ENCODE measurements at regions not wholly inside any gene's neighbourhood (a gene's known extent, or its start where the extent isn't known, plus 50 kb on each side); places are given as distances from the start of the nearest gene placed in this dataset.
"Not testable (repeated sequence)": the region's sequence is repeated elsewhere in the genome, so short reads cannot be mapped to it uniquely, and the experiment has no call there.

- FAIRE-seq, result no peak
These were observed 129.7 kb upstream of the FBN2 start for GRCh38 chr5:128667751-128668150.

- FAIRE-seq, result no peak
These were observed 130.9 kb upstream of the FBN2 start for GRCh38 chr5:128668921-128669320.

DNA sequence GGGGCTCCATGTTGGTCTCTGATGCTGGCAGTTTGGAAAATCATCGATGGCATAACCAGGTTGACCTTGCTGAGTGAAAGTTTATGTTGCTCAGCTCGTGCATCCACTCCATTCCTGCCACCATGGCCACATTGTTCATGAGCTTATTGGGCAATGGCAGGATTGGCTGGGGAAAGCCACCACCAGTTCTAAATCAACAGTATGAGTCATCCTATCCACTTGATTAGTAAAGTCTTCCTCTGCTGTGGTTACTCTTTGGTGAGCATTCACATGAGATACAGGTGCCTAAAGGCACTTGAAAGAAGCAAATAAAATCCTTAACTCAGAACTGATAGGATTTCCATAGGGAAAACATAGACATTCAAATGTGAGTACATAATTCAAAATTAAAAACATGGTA, 131.8 kb upstream of the FBN2 start:
- FAIRE-seq, result no peak

GRCh38 chr5:128671943-128672342, 133.9 kb upstream of the FBN2 start:
- FAIRE-seq, result no peak

DNA sequence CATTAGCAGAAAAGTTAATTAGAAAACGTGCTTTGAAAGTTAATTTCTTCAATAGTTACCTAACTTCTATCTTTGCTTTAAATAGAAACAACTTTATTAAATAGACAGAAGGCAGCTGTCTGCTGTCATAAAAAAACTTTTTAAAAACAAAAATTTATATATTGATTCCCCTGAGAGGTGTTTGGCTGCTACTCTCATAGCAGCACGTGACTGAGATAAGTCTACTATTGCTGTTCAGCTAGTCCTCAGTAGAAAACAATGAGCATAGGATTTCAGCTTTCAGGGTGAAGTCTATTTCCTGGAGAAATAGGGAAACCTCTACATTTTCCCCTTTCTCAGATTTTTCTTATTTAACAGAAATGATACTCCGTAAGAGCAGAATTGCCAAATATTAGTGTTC, 135.0 kb upstream of the FBN2 start:
- FAIRE-seq, result no peak

GRCh38 chr5:128673411-128673957, 135.4 kb upstream of the FBN2 start:
- no peak for FAIRE-seq

DNA sequence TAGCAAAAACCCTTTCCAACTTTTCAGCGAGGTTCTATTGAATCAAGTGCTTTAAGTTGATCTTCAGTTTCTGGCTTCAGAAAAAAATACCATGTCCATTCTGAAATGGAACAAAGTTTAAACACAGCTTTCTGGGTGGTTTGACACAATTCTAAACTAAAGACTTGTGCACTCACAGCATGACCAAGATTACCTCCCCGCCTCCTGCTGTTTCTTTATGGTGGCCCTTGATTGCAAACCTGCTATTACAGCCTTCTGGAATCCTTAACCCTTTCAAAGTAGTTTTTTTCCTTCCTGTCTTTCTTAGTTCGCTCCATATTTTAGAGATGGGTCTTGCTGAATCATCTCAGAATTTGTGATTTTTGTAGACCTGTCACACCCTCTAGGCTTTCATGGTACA, 135.9 kb upstream of the FBN2 start:
- no peak for FAIRE-seq

DNA sequence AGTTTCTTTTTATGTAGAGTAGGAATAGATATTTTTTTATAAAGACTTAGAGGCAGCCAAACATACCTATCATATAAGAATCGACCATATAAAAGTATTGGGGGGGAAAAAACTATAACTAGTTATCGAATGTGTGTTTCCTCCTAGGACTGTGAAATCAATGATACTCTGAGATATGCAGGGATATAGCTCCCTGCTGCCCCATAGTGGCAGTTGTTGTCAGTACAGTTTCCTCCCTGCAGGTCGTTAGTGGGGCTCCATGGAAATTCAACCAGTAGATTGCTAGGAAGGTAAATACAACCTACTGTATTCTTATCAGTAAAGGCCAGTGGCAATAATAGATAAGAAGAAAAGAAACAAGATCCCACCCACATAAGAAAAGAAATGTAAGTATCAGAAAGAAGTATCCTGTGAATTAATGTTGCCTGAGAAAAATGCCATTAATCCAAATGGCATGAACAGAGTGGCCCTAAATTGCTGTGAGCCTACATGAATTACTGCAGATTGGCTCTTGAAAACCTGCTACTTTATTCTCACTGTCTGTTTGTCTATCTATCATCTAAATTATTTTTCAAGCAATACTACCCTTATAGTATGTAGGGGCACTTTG, 136.9 kb upstream of the FBN2 start:
- FAIRE-seq, result no peak

DNA sequence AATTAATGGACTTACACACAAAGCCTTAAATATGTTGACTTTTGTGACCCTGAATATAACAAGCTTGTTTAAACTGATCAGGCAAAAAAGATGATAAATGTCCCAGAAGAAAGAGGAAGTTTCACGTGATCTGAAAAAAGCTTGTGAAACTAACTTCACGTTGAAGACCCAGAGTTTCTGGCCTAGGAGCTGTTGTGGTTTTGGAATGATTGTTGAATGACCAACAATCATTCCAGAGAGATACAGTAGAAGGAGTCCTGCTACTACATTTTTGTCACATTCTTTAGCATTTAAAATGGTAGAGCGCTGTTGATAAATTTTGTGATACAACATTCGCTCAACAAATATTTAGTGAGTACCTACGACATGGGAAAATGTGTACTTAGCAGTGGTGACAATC, 143.1 kb upstream of the FBN2 start:
- FAIRE-seq, result no peak

DNA sequence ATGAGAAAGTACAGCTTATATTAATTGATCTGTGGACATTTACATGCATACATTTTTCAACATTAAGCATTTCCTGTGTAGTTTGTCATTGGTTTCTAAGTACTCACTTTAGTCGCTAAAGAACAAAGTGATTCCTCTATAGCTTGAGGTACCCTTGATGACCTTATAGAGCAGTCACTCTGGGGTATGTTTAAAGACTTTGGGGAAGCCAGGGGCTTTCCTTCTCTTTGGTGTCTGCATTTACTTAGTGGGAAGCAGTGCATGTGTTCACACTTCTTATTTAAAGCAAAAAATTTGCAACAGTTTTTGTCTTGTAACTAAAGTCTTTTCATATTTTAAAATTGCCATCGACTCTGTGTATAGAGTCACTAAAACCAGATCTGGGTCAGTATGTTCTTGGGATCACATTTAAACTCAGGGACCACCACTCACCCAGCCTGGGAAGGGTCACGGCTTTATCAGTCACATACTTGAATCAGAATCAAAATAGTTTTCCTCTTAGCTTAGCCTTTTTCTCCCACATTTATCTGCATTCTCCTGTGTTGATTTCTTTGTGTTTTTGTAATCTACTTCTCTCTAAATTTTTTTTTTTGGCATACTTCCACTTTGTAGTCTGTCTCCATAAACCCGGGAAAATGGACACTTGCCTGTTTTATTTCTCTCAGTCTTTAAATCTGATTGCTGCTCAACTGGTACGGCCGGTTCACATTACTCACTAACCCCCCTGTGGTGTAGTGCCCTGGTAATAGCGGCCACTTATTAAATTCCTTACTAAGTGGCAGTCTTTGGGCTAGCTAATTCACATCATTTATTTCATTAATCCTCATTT, 143.9 kb upstream of the FBN2 start:
- FAIRE-seq, result no peak

- no peak for FAIRE-seq
These were observed 144.6 kb upstream of the FBN2 start for GRCh38 chr5:128682669-128683068.

- FAIRE-seq, result no peak
These were observed 146.9 kb upstream of the FBN2 start for GRCh38 chr5:128684961-128685360.

DNA sequence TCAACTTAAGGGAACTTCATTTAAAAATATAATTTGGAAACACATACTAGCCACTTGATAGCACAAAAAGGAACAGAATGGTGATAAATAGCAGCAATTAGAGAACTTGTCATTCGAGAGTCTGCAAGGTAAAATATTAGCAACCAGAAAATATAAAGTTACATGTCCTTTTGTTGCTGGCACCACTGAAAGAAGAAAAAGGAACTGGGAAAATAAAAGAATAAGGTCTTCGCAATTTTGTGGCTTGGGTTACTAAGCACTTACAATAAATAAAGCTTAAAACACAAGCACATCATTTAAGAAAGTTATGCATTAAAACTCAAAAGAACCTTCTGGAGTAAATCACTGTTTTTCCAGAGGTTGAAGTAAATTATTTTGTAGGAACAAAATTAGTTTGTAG, 149.9 kb upstream of the FBN2 start:
- no peak for FAIRE-seq

DNA sequence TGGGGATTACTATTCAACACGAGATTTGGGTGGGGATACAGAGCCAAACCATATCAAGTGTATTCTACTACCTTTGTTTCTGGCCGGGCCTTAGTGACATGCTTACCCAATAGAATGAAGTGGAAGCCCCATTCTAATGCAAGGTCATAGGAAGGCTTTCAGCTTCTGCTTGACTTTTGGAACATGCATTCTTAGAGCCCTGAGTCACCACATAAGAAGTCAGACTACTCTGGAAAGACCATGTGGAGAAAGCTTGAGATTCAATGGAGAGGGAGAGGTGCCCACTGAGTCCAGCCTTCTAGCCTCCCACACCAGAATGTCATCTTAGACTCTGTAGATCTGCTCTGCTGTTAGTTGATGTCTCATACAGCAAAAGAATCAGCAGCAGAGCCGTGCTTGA, 155.7 kb upstream of the FBN2 start:
- FAIRE-seq, result no peak

GRCh38 chr5:128695791-128696530, 157.9 kb upstream of the FBN2 start:
- no peak for FAIRE-seq

DNA sequence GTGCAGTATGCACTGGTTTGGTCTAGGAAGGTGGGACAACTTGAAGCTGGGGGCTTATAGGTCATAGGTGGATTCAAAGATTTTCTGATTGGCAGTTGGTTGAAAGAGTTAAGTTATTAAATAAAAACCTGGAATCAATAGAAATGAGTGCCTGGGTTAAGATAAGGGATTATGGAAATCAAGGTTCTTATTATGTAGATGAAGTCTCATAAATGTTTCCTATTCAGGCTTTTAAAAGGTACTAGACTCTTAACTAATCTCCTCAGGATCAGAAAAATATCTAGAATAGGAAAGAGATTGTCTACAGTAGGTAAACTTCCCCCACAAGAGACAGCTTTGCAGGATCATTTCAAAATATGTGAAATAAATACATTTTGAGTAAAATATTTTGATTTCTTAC, 163.3 kb upstream of the FBN2 start:
- no peak for FAIRE-seq

DNA sequence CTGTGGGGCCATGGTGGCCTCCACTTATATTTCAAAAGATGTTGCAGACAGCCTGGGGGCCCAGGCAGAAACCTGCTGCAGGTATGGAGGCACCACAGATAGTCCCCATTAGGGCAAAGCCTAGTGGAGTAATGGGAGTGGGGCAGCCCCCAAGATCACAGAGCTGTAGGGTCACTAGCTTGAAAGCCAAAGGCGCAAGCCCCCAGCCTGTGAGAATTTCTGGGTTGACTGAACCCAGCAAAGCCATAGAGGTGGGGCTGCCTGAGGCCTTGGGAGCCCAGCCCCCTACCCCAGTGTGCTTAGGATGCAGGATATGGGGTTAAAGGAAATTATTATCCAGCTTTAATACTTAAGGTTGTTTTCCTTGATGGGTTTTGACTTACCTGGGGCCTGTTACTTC, 165.3 kb upstream of the FBN2 start:
- FAIRE-seq, result no peak

GRCh38 chr5:128706269-128706668, 168.2 kb upstream of the FBN2 start:
- no peak for FAIRE-seq

DNA sequence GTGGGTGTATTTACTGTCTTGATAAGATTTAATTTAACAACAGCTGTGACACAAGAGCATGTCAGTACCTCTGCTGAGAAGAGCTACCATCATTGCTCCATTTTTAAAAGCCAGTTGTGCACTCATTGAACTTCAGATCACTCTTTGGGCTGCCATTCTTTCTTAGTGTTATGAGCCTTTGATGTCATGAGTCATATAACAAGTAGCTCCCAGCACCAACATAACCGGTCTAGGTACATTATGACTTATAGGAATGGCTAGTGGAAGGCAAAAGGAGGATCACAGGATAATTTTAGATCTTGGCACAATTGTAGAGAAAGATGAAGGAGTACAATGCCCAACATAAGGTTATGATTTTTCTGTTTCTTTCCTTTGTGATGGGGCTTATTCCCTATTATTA, 170.8 kb upstream of the FBN2 start:
- FAIRE-seq, result no peak

- no peak for FAIRE-seq
These were observed 173.2 kb upstream of the FBN2 start for GRCh38 chr5:128711216-128711615.

DNA sequence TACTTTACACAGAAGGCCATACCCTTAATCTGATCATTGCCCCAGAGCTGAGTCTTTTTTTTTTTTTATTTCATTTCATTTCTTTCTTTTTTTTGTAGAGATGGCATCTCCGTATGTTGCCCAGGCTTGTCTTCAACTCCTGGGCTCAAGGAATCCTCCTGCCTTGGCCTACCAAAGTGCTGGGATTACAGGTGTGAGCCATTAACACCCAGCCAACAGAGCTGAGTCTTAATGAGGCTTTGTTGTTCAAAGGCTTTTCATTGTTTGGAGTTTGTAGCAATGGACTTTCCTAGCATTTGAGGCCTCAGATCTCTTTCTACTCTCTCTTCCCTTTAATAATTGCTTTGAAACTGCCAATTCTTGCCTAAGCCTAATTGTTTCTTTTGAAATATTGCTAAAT, 176.5 kb upstream of the FBN2 start:
- FAIRE-seq, result no peak

GRCh38 chr5:128722551-128722950, 184.5 kb upstream of the FBN2 start:
- FAIRE-seq, result no peak

DNA sequence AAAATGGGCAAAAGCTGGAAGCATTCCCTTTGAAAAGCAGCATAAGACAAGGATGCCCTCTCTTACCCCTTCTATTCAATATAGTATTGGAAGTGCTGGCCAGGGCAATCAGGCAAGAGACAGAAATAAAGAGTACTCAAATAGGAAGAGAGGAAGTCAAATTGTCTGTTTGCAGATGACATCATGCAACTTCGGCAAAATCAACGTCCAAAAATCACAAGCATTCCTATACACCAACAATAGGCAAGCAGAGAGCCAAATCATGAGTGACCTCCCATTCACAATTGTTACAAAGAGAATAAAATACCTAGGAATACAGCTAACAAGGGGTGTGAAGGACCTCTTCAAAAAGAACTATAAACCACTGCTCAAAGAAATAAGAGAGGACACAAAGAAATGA, 192.0 kb upstream of the FBN2 start:
- FAIRE-seq, result not testable (repeated sequence)

DNA sequence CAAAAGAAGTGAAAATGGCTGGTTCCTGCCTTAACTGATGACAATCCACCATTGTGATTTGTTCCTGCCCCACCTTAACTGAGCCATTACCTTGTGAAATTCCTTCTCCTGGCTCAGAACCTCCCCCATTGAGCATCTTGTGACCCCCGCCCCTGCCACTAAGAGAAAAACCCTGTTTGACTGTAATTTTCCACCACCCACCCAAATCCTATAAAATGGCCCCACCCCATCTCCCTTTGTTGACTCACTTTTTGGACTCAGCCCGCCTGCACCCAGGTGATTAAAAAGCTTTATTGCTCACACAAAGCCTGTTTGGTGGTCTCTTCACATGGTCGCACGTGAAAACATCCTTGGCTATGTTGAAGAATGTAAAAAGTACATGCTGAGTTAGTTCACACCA, 197.6 kb upstream of the FBN2 start:
- not testable (repeated sequence) for FAIRE-seq
